ENCODE measurements at regions not wholly inside any gene's neighbourhood (a gene's known extent, or its start where the extent isn't known, plus 50 kb on each side); places are given as distances from the start of the nearest gene placed in this dataset.
"Not testable (repeated sequence)": the region's sequence is repeated elsewhere in the genome, so short reads cannot be mapped to it uniquely, and the experiment has no call there.

DNA sequence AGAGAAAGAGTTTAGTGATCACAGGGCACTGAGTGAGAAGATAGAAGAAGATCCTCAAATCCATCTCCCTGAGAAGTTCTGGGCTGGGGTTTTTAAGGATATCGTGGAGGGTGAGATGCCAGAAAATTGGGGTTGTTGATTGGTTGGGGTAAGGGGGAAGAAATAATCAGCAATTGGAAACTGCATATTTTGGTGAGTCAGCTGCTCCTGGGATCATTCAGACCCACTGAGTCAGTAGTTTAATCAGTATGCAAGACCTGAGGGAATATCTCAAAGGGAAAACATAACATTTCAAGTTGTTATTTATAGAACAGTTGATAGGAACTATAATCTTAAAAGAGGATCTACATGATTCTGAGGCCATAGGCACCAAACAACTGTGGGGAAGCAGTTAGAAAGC, 183.4 kb downstream of the FCRL5 start:
- DNase-seq (ENCODE audit: low read depth) = peak; percentile 11

DNA sequence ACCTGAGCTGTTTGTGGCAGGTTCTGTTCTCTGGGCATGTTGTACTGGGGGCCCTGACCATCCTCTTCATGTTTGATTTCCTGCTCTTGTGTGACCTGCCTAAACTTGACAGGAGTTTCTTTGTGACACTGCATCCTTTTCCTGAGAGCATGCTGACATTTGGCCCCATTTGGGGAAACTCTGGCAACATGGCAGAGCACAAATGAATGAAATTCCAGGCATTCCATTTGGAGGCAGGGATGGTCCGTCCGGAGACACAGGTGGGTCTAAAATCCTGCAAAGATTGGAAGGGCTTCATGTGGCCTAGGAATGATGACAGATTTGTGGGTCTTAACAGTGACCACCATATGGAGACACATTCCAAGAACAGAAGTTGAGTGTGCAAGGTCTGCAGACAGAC, 184.0 kb downstream of the FCRL5 start:
- no peak for DNase-seq (ENCODE audit: low read depth)

DNA sequence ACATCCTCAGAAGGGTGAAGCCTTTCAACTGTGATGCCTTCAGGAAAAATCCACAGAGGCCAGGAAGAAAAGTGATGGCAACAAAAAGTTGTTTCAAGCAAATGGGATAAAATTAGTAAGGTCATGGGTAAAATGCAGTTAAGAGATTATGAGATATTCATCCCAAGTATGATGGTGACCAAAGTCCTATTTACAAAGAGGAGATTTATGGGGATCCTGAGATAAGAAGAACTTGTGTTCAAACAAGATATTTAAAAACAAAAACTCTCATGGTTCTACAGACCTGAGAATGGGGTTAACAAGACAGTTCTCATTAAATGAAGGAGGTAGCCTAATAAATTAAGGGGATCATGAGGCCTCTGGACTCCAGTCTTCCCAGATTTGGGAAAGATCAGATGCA, 184.4 kb downstream of the FCRL5 start:
- DNase-seq (ENCODE audit: low read depth) = no peak

GRCh38 chr1:157367091-157367739, 185.1 kb downstream of the FCRL5 start:
- DNase-seq (ENCODE audit: low read depth) = no peak

DNA sequence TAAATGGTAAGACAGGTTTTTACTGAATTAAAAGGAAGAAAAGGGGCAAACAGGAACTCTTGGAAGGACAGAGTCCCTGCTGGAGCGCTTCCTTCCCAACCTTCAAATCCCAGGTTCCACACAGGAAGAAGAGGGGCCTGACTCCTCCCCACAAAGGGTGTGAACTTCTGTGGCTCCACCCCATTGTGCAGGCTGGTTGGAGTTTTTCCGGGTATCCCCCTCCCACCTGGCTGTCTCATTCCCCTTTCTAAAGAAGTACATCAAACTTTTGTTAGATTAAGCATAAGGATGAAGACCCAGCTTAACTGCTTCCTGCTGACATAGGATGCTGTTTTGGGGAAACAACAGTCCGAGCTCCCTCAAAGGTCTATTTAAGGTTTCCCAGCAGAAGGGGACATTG, 187.7 kb downstream of the FCRL5 start:
- no peak for DNase-seq (ENCODE audit: low read depth)

DNA sequence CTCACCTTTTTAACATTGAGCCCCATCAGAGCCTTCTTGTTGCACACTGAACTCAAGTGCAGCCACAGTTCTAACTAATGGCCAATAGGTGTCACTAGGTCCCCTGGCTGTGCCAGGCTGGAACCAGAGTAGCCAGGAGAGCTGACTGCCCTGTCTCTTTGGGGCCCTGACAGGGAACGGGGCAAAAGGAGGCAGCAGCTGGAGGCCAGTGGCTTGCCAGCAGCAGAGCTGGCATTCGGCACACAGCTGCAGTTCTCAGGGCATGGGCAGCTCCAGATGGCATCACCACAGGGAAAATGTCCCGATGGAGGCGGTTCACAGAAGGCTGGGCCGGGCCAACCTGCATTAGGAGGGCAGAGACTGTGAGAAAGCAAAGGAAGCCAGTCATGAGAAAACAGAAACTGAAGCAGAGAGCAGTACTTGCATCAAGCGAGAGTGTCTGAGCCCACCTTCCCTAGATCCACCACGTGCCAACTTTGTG, 188.6 kb downstream of the FCRL5 start:
- peak; percentile 21 for DNase-seq (ENCODE audit: low read depth)

DNA sequence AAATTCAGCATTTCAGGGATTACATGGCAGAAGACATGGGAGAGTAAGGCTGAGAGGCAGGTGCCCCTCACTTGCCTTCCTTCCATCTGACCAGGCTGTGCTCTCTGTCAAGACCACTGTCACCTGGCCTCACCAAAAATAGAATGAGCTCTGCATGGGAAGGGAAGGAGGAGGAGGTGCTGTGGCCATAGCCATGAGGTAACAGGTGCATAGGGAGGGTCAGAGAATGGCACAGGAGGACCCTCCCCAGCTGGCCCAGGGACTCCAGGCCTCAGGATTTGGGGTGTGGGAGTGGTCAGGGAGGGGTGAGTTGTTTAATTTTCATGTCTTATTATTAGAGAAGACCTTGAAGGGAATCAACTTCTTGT, 192.3 kb downstream of the FCRL5 start:
- no peak for DNase-seq (ENCODE audit: low read depth)

DNA sequence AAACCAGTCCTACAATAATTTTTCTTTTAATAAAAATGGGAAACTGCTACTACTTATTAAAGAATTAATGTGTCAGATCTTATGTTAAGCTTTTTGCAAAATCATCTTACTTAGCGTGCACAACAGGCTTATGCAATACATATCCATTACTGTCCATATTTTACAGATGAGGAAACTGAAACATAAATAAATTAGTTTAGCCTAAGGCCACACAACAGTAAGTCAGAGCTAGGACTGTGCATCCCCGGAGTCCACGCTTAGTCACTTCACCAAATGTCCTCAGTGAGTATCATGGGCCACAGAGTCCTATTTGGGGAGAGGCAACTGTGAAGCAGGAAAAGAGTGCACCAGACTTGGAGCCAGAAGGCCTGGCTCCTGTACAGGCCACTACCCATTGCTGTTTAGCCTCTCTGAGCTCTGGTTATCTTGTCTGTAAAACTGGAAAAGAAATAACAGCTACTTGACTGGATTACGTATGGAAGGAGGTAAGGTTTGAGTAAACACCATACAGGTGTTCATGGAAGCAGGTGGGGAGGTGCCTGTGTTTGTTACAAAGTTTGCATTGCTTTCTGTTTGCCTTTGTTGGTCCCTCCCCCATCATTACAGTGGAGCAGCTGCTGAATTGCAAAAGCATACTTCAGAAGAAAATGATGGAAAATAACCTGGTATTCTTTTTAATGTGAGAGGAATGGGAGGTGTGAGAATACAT, 192.8 kb downstream of the FCRL5 start:
- DNase-seq (ENCODE audit: low read depth) = no peak

DNA sequence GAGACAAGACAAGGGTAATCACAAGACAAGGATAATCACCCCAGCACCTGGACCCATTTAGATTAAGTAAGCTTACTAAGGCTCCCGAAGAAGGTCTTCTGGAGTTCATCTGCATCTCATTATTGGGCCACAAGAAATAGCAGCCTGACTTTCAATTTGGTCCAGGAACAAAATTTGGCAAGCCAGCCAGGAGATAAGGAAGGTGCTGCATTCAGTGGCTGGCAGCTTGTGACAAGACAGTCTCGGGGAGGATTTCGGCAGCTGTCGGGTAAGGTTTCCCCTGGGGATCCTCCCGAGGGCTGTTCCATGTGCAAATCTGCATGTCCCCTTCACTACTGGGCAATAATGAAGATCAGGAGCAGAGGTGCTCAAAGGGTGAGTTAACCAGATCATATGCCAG, 195.2 kb downstream of the FCRL5 start:
- no peak for DNase-seq (ENCODE audit: low read depth)

DNA sequence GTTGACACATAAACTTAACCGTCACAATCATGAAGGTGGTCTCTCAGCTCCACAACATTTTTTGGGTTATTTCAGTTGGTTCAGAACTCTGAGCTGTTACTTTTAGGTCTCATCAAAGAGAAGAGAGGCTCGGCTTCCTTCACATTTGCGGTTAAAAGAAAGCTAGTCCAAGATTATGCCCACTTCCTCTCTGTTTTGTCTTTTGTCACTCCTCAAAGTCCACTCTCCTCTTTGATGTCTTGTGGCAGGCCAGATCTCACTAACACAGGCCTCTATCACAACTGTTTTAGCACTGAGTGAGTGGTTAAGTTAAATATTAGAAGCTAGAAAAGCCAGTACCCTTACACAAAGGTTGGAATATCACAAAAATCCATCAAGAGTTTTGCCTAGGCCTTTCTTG, 195.7 kb downstream of the FCRL5 start:
- no peak for DNase-seq (ENCODE audit: low read depth)

DNA sequence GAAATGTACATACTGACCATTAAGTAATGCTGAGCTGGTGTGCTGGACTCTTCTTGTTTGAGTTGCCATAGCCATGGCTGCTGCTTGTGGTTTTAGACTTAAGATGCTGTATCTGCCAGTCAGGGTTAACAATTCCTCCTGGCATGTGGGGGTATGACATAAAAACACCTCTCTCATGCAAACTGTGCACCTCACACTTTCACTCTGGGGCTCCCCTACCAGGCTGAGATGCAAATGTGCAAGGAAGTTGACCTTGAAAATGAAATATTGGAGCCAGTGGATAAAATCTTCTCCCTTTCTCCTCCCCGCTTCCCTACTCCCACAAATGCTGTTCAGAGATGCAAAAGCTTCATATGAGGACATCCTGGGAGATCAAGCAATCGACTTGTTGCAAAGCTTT, 198.8 kb downstream of the FCRL5 start:
- no peak for DNase-seq (ENCODE audit: low read depth)

DNA sequence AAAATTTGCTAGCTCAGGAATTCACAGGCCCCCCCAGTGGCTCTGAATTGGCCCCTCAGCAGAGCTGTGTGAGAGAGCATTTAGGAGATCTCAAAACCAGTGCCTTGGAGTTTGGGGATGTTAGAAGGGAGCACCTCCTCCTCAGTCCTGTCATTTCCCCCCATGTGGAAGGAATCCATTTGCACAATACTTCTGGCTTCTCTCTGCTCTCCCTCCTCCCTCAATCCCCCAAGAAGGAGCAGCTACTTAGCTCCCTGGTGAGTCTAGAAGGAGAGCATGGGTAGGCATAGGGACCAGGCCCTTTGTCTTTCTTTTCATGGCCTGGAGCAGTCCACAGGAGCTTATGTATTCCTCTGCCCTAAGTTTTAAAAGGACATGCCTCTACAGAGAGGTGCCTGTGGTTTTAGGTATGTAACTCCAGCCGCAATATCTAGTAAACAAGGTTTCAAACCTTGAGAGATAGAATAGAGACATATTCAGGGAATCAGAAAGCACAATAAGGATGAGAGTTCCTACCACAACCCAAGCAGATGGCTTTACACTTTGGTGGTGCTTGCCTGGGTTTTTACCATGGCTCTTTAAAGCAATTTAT, 199.4 kb downstream of the FCRL5 start:
- no peak for DNase-seq (ENCODE audit: low read depth)

GRCh38 chr1:157352216-157352615, 200.1 kb downstream of the FCRL5 start:
- DNase-seq (ENCODE audit: low read depth) = no peak

DNA sequence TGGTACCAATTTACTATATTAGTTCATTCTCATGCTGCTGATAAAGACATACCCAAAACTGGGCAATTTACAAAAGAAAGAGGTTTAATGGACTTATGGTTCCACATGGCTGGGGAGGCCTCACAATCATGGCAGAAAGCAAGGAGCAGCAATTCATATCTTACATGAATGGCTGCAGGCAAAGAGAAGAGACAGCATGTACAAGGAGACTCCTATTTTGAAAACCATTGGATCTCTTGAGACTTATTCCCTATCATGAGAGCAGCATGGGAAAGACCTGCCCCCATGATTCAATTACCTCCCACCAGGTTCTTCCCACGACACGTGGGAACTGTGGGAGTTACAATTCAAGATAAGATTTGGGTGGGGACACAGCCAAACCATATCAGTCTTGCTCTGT, 200.5 kb downstream of the FCRL5 start:
- DNase-seq (ENCODE audit: low read depth) = not testable (repeated sequence)

GRCh38 chr1:157348538-157349480, 203.5 kb downstream of the FCRL5 start:
- DNase-seq (ENCODE audit: low read depth) = no peak

DNA sequence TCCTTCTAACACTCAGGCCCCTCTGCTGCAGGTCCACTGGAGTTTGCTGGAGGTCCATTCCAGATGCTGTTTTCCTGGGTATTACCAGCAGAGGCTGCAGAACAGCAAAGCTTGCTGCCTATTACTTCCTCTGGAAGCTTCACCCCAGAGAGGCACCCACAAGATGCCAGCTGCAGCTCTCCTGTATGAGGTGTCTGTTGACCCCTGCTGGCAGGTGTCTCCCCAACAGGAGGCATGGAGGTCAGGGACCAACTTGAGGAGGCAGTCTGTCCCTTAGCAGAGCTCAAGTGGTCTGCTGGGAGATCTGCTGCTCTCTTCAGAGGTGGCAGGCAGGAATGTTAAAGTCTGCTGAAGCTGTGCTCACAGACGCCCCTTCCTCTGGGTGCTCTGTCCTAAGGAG, 204.8 kb downstream of the FCRL5 start:
- no peak for DNase-seq (ENCODE audit: low read depth)

DNA sequence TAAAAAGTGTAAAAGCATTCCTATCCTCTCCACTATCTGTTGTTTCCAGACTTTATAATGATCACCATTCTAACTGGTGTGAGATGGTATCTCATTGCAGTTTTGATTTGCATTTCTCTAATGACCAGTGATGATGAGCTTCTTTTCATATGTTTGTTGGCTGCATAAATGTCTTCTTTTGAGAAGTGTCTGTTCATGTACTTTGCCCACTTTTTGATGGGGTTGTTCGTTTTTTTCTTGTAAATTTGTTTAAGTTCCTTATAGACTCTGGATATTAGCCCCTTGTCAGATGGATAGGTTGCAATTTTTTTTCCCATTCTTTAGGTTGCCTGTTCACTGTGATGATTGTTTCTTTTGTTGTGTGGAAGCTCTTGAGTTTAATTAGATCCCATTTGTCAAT, 199.6 kb upstream of the ETV3 start:
- not testable (repeated sequence) for DNase-seq (ENCODE audit: low read depth)

DNA sequence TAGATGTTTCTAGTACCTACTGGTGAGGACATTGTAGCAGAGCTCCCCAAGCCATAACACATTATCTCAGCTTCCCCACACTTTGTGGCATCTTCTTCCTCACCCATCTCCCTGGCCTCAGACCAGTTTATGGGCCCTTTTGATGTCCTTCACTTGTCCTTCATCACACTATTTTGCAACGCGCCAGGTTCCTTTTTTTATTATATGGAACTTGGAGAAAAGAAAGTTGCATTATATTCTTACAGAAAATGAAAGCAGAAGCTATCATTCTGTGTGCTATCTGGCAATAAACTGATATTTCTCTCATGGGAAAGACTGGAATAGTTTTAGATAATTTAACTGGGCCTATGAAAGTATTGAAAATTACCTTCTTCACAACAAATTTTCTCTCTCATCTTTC, 196.9 kb upstream of the ETV3 start:
- DNase-seq (ENCODE audit: low read depth) = no peak

- DNase-seq (ENCODE audit: low read depth) = no peak
These were observed 195.8 kb upstream of the ETV3 start for GRCh38 chr1:157334041-157334440.

DNA sequence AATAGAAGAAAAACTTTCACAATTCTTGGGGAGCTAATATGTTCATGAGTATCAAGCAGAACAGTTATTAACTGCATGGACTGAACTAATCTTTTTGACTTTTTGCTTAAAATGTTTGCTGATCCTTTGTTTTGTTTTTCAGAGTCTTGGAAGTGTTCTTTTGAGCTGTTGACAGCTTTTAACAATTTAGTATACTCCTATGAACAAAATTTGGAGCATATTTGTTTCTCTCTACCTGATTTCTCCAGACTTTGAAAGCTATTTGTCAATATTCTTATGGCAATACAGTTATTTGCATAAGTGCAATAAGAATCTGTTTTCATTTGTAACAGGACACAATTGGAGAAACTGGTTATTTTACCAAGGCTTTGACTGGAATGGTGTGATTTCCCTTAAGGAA, 192.0 kb upstream of the ETV3 start:
- not testable (repeated sequence) for DNase-seq (ENCODE audit: low read depth)

- not testable (repeated sequence) for DNase-seq (ENCODE audit: low read depth)
These were observed 189.9 kb upstream of the ETV3 start for GRCh38 chr1:157328120-157328519.

DNA sequence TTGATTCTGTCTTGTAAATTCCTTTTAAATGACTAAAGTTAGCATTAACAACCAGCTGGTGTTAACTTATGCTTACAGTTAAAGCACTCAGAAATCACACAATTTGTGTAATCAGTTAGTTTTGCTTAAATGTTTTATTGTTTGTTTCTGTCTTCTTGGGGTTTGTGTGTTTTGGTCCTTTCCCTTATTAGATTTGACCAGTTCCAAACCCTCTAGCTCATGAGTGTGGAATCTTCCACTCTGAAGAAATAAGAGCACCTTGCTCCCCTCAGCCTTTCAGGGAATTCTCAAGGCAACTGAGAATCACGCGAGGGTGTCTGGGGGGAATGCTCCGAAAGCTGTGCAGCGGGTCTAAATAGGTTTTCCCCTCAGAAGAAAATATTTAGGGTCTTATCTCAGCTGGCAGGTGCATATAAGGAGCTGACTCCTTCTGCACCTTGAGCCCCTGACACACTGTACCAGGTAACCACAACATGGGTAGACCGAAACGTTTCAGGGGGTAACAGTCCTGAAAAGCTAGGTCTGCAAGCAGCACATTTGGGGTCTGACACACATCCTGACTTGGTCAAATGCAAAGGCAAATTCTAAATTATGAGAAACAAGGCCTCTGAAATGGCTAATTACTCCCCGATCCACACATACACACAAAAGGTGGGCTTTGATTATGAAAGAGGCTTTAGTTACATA, 188.1 kb upstream of the ETV3 start:
- no peak for DNase-seq (ENCODE audit: low read depth)
